ENCODE measurements at regions not wholly inside any gene's neighbourhood (a gene's known extent, or its start where the extent isn't known, plus 50 kb on each side); places are given as distances from the start of the nearest gene placed in this dataset.

DNA sequence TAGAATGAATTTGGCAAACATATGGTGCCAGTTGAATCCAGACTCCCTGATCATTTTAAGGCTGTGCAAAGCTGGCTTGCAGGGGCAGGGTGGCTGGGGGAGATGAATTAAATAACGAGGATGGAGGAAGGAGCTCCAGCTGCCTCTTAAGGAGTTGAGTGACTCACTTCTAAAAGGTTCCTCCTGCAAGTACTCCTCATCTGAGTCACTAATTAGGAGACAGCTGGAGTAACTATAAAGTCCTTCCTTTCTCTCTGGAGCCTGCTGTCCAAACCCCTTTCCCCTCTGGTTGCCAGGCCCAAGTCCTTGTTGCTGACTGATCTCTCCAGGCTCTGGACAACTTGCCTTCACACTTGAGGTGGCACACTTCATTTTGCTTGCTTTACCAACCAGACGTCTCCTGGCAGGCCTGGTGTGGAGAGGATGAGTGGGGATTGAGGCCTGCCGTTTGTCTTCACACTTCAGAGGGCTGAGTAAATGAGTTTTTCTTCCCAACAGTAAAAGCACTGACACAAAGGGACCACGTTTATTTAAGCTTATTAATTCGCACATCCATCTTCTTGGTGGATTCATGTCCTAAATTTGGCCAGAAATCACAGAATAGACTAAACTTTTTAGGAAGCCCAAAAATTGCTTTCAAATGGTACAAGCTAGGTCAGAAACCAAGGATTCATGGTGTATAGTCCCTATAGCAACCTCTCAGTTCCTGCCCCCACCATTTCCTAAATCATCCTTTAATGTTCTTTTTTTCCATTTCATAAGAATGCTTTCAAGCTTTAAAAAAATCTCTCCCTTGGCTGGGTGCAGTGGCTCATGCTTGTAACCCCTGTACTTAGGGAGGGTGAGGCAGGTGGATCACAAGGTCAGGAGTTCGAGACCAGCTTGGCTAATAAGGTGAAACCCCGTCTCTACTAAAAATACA is 90.5 kb upstream of the MYRIP start:
- FAIRE-seq (no peak), DNase-seq (no peak)
- H3K4me1 ChIP-seq (ENCODE audit: control insufficient read depth in 2 of 3, insufficient read depth in 2 of 3, low read depth in 1 of 3, low read length in 3 of 3) = no peaks in the 10 kb centered on the region
- intact Hi-C loops (cut with DNase I) = no loop called here
- no peaks in the 10 kb centered on the region for H3K9me3 ChIP-seq (ENCODE audit: control insufficient read depth in 2 of 3, insufficient read depth in 1 of 3, low read length in 3 of 3)
- no peak for TF ChIP-seq CTCF (IDR thresholded peaks at IDR 0.05; ENCODE audit: borderline replicate concordance, extremely low read depth, insufficient read depth)
- H3K4me3 ChIP-seq (ENCODE audit: low read length in 3 of 3) = no peak overlapping the region
- H3K9ac ChIP-seq (ENCODE audit: low read length in 3 of 3) = no peak overlapping the region
- H3K27ac ChIP-seq (ENCODE audit: low read depth in 2 of 2, low read length in 2 of 2) = no peak overlapping the region
- H3K27me3 ChIP-seq (ENCODE audit: control insufficient read depth, insufficient read depth, low read length) = no peaks in the 10 kb centered on the region
- no peaks in the 10 kb centered on the region for H3K36me3 ChIP-seq (ENCODE audit: control insufficient read depth in 2 of 3, insufficient read depth in 3 of 3, low read length in 3 of 3)

DNA sequence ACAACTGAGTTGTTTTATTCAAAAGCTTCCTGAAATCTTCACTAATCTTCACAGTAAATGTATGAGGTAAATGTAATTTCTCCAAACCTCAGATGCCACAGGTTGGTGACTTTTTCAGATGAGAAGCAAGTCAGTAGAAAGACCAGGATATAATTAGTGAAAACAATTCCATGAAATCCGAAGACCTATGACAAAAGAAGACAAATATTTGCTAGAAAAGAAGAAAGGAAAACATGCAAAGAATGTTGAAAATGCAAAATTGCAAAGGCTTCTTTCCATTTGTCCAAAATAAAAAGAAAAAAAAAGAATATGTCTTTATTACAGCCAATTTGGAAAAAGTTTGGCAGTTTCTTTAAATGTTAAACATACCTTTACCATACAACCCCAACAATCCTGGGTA is 88.3 kb upstream of the MYRIP start:
- intact Hi-C loops (cut with DNase I) = no loop called here
- no peak for FAIRE-seq
- TF ChIP-seq CTCF (IDR thresholded peaks at IDR 0.05; ENCODE audit: borderline replicate concordance, extremely low read depth, insufficient read depth) = no peak
- Histone ChIP-seq H3K4me3 (ENCODE audit: low read length in 3 of 3) (no peak overlapping the region), H3K9ac (ENCODE audit: low read length in 3 of 3) (no peak overlapping the region), H3K9me3 (ENCODE audit: control insufficient read depth in 2 of 3, insufficient read depth in 1 of 3, low read length in 3 of 3) (no peaks in the 10 kb centered on the region), H3K4me1 (ENCODE audit: control insufficient read depth in 2 of 3, insufficient read depth in 2 of 3, low read depth in 1 of 3, low read length in 3 of 3) (no peaks in the 10 kb centered on the region), H3K27ac (ENCODE audit: low read depth in 2 of 2, low read length in 2 of 2) (no peak overlapping the region), H3K27me3 (ENCODE audit: control insufficient read depth, insufficient read depth, low read length) (no peaks in the 10 kb centered on the region), H3K36me3 (ENCODE audit: control insufficient read depth in 2 of 3, insufficient read depth in 3 of 3, low read length in 3 of 3) (no peaks in the 10 kb centered on the region)
- no peak for DNase-seq

DNA sequence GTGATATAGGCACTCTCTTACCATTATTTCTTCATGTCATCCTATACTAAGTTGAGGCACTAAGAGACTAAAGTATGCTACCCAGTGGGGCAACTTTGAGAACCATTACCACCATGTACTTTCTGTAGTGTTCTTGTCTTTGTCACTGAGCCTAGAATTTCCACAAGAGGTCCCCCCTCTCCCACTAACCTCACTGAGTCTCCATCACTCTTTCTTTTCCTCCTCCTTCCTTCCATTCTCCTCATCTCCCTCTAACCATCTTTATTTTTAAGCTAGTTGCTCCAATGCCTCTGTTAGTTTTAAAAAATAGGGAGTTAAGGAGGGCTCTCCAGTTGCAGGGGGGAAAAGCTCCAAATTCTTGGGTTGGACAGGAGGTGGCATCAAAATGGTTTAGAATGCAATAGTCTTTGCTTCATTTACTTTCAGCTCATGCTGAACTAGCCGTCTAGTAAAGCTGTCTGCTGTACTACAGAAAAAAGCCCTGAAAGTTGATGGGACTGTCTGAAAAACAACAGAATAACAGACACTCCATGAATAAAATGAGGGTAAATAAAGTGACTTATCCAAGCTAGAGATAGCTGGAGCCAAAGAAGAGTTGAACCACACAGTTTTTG is 85.1 kb upstream of the MYRIP start:
- Histone ChIP-seq H3K27me3 (ENCODE audit: control insufficient read depth, insufficient read depth, low read length) (no peaks in the 10 kb centered on the region), H3K4me3 (ENCODE audit: low read length in 3 of 3) (no peak overlapping the region), H3K9me3 (ENCODE audit: control insufficient read depth in 2 of 3, insufficient read depth in 1 of 3, low read length in 3 of 3) (no peaks in the 10 kb centered on the region), H3K9ac (ENCODE audit: low read length in 3 of 3) (no peak overlapping the region), H3K4me1 (ENCODE audit: control insufficient read depth in 2 of 3, insufficient read depth in 2 of 3, low read depth in 1 of 3, low read length in 3 of 3) (no peaks in the 10 kb centered on the region), H3K27ac (ENCODE audit: low read depth in 2 of 2, low read length in 2 of 2) (no peak overlapping the region), H3K36me3 (ENCODE audit: control insufficient read depth in 2 of 3, insufficient read depth in 3 of 3, low read length in 3 of 3) (no peaks in the 10 kb centered on the region)
- no peak for FAIRE-seq
- DNase-seq = peak in 2 of 5 donors; percentile 2 to 8
- peak; percentile 57 for TF ChIP-seq CTCF (IDR thresholded peaks at IDR 0.05; ENCODE audit: borderline replicate concordance, extremely low read depth, insufficient read depth)
- intact Hi-C loops (cut with DNase I) = no loop called here

All from kidney (tissue), 13 donors.